NCI-H774 (cell line): ENCODE measurements at regions not wholly inside any gene's neighbourhood (a gene's known extent, or its start where the extent isn't known, plus 50 kb on each side); places are given as distances from the start of the nearest gene placed in this dataset.
"Not testable (repeated sequence)": the region's sequence is repeated elsewhere in the genome, so short reads cannot be mapped to it uniquely, and the experiment has no call there.

ENCODE experiments used
- DNase-seq: peaks from one replicate; lab custom pipeline; 2025; lab: John Stamatoyannopoulos, UW

DNA sequence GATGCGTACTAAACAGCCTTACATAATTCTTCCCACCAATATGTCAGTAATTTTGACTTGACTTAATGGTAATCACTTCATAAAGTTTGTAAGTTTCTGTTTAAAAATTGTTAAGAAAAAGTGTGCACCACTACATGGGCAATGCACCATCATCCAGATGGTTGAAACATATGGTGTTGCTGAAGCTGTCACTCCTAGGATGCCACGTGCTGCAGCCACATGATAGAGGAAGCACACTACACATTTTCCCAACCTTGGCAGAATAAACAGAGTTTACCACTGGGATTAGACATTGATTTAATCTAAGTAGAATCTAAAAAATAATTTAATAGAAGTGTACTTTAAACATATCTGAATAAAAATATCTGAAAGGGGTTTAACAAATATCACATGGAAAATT lies 1209.9 kb downstream of the NSUN3 start:
- DNase-seq = no peak

DNA sequence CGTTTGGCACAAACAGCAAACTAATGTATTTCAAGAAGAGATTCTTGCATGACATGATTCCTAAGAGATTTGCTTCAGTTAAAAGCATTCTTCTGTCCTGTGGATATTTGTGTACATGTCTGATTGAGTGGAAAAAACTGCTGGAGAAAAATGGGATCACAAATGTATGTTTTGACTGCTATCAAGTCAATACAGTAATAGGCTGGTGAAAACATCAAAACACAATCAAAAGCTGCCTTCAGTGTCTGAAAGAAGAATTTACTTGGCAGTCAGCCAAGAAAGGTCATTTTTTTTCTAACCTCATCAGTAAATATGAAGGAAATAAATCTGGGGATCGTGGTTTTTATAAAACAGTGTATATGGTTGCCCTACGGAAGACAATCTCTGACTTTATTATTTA lies 1214.8 kb downstream of the NSUN3 start:
- DNase-seq = peak; percentile 4

DNA sequence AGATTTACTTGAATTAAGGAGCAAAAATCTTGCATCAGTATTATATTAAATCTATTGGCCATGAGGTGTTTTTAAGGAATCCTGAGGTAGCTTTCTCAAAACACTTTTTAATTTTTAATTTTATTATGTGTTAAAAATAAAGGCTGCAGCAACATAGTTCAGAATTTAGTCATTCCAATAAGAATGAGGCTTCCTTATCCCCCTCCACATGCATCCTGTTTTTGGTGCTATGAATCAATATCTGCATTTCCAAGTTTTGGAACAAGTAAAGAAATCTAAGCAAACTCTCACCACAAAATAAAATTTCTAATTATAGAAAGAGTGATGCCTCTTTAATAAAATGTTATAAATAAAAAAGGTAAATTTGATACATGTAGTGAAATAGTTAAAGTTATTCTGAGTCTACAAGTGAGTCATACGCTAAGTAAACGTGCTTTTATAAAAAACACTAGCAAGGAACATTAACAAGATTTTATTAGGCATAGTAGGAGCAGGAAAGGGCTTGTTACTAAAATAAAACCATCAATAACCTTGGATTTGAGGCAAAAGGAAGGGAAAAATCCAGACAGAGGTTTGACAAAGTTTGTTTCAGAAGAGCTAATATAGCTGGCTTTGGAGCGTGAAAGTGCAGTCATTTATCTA lies 1218.0 kb downstream of the NSUN3 start:
- no peak for DNase-seq

DNA sequence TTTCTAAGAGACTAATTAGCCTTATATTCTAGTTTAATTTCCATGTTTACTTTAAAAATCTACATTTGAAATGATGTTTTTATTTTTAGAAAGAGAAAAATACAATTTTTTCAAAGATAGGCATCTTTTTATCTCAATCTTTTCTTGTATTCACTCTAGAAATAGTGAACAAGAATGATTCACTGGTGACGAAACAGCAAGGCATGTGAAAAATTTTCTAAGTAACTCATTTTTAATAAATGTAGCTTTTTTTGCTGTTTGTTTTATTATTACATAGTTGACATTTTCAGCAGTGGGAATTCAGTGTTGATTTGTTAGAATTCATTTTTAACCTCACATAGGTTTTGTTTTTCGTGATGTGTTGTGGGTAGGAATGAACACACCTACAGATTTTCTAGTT lies 1226.4 kb downstream of the NSUN3 start:
- DNase-seq = no peak

DNA sequence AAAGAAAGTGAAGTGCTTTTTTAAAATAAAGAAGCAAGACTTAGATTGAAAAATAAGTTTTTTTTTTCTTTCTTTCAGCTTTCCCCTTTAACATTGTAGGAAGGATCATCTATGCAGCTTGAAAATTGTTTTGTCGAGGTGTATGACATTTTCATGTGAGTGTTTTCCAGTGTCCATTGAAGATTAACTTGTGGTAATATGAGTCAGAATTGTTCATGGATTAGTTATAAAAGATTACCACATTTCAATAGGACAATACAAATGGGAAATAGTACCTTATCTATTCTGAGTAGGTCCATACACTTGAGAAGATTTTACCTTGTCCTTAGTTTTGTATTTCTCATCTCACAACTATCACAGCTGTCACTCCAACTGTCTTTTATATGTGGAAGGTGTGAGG lies 1234.7 kb downstream of the NSUN3 start:
- no peak for DNase-seq

DNA sequence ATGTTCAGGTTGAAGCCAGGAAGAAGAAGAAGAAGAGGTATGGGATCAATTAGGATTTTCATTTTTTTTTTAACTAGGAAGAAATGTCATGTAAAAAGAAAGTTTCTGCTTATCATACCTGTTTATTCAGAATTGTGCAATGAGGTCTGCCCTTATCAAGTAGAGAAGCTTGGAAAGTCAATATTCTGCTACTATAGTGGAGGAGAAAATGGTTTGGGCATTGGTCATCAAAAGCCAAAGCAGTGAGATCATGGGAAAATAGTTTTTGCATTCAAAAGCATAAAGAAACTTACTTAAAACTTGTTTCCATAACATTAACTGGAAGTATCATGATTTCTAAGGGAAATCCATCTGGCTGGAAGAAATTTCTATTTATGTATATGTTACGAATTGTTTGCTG lies 1239.2 kb downstream of the NSUN3 start:
- no peak for DNase-seq

DNA sequence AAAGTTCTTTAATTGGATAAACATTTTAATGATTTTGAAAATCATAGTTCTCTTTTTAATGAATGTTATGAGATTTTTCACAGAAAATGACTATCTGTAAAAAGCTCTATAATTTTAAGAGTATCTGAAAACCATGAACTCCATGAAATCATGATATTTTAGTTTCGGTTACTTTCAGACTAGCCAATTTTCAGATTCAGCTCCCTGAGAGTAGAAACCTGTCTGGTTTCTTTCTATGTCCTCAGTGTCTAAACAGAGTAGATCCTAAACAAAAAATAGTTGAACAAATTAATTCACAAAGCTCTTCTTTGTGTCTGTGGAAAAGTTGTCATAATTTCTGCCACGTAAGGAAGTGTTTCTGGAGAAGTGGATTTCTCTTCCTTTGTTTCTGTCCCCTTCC lies 1247.7 kb downstream of the NSUN3 start:
- DNase-seq = no peak

DNA sequence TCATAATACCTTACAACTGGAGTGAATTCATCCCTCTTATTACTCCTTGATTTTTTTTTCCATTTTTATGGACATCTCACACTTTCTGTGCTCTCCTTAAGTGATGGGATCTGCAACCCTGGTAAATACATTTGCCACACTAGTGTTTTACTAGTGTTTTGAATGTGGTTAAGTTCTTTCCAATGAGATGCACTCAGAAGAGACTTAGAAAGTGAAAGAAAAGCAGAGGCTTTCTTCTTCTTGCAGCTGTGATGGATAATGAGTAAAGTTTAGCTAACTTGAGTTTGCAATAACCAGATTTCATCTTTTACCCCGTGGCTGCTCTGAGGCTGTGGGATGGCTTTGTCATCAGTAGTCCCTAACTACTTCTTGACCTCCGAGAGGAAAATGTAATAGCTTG lies 1248.4 kb downstream of the NSUN3 start:
- DNase-seq = no peak

DNA sequence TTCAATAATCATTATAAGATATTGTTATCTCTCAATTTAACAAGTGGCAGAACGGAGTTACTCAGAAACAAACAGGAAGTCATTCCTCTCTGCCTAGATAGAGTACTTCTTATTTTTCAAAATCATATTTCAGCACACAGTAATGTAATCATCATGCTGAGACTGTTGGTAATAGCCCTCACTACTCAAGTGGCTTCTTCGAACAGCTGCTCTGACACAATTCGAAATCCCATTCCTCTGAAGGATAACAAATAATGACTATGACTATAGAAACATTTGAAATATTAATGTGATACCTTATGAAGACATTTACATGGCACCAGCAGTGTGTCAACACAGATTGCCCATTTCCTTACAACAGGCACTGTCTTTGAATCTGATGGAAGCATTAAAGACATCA lies 1249.8 kb downstream of the NSUN3 start:
- DNase-seq = no peak

DNA sequence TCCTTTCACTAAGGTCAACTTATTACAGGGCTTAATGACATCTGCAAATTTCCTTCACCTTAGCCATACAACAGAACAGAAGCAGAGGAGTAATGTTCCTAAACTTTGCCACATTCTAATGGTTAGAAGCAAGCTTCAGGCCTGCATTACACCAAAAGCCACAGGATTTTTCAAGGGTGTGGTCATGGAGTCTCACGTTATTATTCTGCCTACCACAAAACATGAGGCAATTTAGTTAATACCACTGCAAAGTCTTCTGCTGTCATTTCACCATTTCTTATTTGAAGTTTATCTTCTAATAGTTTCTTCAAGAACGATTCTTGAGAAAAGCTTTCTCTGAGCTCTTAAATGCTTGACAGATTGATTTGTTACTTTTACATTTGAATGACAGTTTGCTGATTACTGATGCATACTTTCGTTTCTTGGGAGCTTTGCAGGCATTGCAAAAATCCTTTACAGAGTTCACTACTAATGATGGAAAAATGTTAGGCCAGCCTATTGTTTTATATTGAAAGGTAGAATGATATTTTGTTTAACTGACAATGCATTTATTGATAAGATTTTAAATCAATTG lies 1257.1 kb downstream of the NSUN3 start:
- DNase-seq = no peak

DNA sequence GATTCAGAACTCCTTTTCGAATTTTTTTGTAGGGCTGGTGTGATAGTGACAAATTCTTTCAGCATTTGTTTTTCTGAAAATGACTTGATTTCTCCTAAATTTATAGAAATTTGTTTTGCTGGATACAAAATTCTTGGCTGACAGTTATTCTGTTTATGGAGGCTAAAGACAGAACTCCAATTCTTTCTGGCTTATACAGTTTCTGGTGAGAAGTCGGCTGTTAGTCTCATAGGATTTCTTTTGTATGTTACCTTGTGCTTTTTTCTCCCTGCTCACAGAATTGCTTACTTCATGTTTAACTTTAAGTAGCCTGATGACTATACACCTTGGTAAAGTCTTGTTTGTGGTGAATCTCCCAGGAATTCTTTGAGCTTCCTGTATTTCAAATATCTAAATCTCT lies 1264.6 kb downstream of the NSUN3 start:
- no peak for DNase-seq

DNA sequence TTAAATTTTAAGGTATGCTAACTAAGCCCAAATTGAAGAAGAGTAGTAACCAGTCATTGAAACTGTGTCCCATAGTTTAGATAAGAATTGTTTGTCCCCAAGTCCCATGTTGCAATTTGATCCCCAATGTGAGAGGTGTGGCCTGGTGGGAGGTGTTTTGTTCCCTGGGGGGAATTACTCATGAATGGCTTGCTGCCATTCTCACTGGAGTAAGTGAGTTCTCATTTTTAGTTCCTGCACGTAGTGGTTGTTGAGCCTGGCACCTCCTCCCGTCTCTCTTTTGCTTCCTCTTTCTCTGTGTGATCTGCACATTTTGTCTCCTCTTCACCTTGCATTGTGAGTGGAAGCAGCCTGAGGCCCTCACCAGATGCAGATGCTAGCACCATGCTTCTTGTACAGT lies 1271.0 kb downstream of the NSUN3 start:
- no peak for DNase-seq

DNA sequence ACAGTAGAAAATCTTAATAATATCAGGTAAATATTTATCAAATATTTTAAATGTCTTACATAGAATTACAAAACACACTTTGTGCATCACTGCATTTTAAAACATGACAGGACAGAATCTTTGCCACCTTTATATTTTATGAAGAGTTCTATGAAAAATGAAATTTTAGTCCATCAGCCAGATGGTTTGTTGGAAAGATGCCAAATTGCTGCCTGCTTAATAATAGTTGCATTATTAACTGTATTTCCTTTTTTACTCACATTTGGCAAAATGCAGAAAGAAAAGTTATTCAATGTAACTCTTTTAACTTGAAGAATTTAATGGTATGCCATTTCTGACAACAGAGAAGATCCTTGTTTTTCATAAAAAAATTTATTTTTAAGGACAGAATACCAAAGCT lies 1271.6 kb downstream of the NSUN3 start:
- no peak for DNase-seq

DNA sequence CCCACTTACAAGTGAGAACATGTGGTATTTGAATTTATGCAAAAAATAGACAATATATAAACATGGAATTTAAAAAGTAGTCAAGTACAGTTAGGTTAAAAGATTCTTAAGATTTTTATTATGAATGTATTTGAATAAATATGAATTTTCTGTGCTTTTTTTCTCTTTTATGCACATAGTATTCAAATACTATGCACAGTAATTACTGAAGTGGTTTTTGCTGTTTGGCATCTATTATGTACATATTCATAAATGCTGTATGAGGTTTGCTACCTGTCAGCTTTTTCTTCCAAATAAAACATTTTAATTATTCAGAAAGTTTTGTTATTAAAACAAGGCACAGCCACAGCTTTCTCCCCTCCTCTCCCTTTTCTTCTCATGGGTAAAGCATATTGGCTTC lies 1272.7 kb downstream of the NSUN3 start:
- DNase-seq = no peak

DNA sequence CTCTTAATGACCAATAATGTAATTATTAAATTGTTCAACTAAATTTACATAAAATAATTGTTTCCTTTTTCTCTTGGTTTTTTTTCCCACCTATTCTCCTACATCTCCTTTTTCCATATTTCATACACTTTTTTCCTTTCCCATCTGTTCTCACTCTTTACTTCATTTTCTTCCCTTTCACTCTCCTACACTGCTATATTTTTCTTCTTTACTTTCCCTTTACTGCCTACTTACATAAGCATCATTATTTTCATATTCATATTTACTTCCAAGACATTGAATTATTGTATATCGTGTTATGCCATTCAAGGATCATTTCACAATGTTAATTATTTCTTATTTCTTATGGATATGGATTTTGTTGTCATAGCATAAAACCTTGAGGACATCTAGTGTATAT lies 1275.6 kb downstream of the NSUN3 start:
- DNase-seq = no peak

DNA sequence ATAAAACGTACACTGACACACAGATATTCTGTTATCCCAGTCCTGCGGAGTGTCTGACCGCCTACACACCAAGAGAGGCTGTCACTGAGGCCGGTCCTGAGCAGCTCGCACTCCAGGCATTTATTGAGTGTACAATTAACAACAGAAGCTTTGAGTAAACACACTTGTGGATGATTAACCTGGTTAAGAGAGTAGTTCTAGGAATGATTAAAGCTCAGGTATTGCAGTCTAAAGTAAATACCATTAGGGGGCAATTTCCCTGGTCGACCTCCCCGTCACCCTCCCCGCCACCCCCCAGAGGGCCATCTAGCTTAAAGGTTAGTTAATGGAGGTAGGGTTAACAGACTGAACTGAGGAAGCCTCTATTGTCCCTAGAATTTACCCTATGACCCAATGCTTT lies 1278.5 kb downstream of the NSUN3 start:
- peak; percentile 40 for DNase-seq

DNA sequence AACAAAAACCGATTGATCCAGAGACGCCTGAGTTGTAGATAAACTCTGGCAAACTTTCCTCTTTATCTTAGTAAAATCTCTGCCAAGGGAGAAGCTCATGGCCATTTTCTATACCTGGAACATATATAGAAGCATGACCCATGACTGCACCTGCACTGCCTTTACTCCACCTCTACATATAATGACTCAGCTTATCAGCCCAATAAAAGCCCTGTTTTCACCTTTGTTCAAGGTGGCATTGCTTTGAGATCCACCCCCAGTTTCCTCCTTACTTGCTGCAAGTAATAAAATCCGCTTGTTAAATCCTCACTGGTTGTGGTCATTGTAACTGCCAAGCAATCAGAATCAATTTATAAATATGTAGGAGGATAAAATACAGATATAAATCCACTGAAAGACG lies 1280.4 kb downstream of the NSUN3 start:
- no peak for DNase-seq

DNA sequence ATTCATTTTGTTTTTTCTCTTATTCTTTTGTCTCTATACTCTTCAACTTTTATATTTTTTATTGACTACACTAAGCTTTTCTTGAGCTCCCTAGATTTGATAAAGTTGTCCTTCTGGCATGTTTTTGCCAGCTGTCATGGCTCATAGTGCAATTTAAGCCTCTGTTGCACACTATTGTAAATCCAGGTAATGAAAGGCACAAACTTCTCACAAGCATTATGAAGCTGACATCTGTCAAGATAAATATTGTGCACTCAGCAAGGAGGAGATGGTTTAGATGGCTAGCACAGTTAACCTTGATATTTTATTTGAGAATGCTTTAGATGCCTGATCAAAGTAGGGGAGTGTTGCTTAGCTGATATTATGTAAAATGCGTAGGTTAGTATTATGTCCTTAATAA lies 1280.9 kb downstream of the NSUN3 start:
- DNase-seq = no peak

DNA sequence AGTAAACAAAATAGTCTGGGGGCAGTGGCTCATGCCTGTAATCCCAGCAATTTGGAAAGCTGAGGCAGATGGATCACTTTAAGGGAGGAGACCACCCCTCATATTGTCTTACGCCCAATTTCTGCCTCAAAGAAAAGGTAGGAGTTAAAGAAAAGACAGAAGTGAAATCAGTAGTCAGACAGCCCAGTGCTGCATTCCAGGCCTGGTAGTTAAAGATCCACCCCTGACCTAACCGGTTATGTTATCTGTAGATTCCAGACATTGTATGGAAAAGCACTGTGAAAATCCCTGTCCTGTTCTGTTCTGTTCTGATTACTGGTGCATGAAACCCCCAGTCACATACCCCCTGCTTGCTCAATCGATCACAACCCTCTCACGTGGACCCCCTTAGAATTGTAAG lies 1285.1 kb downstream of the NSUN3 start:
- DNase-seq = not testable (repeated sequence)

DNA sequence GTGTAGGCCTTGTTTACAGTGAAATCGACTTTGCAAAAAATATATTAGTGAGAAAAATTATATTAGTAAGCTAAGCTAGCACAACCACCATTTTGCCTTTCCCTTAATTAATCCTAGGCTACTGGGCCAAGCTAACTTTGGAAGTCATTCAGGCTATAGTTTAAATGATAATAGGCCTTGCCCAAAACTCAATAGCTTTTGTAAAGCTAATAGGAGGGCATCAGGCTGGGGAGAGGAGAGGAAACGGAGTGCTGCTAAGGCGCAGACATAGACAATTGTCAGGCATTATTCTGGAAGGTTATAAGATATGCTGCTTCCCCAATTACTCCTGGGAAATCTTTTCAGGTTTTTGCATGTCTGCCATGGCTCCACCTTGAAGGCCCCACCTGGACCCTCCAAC lies 1286.0 kb downstream of the NSUN3 start:
- DNase-seq = no peak

DNA sequence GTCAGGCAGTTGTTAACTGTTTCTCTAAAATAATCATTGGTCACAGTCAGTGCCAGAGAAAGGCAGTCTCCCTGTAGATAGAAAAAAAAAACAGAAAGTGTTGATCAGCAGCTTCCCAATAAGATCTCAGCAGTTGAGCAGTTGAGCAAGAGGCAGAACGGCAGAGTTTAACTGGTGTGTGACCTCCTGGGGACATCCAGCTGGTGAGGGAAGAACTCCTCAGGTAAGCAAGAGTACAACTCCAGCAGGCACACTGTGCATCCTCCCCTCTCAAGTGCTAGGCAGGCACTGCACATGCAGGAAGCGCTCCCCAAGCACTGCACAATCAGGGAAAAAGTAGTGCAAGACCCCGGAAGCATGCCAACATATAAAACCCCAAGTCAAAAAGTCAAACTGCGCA lies 1287.2 kb downstream of the NSUN3 start:
- DNase-seq = no peak

DNA sequence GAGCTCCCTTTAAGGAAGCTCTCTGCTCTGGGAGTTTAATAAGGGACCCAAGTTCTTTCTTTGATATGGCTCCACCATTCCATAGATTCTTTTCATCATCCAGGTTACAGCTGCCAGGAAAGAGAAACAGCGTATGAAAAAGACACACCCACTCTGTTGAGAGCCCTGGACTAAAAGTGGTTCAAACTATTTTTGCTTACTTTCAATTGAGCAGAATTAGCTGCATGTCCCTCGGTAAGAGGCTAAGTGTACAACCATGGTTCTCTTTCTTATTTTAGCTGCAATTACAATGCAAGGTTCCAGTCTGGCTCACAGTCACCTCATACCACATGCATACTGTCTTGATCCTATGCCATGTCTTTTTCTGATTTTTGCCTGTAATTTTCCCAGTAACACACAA lies 1288.3 kb downstream of the NSUN3 start:
- no peak for DNase-seq

DNA sequence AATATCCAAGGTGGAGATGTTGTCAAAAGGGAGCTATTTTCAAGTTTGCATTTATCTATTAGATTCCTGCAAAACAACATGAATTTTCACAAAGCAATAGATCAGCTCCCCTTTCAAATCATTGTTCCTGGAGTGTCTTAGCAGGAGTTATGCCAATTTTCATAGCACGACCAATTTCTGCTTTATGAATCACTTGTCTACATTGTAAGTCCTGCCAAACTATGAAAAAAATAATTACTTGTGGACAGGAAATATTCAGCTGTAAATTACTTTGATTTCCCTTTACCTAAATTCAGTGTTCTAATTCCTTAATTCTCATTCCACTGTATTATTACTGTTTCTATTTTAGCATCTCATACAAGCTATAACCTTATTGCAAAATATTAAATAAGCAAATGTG lies 1289.6 kb downstream of the NSUN3 start:
- DNase-seq = no peak

DNA sequence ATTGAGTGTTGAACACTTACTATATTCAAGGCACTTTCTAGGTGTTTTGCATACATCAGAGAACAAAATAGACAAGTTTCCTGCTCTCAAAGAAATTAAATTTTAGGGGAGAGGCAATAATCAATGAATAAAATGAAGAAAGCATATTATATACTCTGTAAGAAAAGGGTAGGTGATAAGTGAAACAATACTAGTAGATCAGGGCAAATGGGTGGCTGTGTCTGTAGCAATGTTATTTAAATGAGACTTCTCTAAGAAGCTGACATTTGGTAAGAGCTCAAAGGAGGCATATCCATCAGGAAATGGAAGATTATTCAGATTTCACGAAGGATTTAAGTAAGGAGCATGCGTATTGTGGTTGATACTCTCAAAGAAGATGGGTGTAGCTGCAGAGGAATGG lies 1291.6 kb downstream of the NSUN3 start:
- no peak for DNase-seq
